Spinal cord (tissue), 9 donors: ENCODE measurements at regions not wholly inside any gene's neighbourhood (a gene's known extent, or its start where the extent isn't known, plus 50 kb on each side); places are given as distances from the start of the nearest gene placed in this dataset.
A peak's percentile ranks its signal among the peaks of the same experiment; 100 is the strongest.

Experiments
- DNase-seq, 6 donors: peaks; one replicate each; pipeline versions ENCODE4 v3.0.0 to v3.0.0-alpha.2; 2013 to 2015; ENCODE audit warnings: low spot score in 6 of 6, low read depth in 4 of 6
- H3K27ac ChIP-seq: one replicate; pipeline ENCODE4 v1.5.1; 2013; ENCODE audit warnings: low read depth, low read length, control low read depth
- H3K27me3 ChIP-seq: one replicate; pipeline ENCODE4 v1.6.1; 2013; ENCODE audit warnings: low read length; ENCODE audit not compliant: control insufficient read depth, insufficient read depth
- H3K36me3 ChIP-seq: one replicate; pipeline ENCODE4 v1.6.1; 2013; ENCODE audit warnings: low read length; ENCODE audit not compliant: control insufficient read depth, insufficient read depth
- H3K4me1 ChIP-seq: one replicate; pipeline ENCODE4 v1.6.1; 2013; ENCODE audit warnings: low read length; ENCODE audit not compliant: control insufficient read depth, insufficient read depth
- H3K4me3 ChIP-seq: one replicate; pipeline ENCODE4 v1.5.1; 2013; ENCODE audit warnings: low read depth, low read length, control low read depth
- H3K9me3 ChIP-seq: one replicate; pipeline ENCODE4 v1.6.1; 2013; ENCODE audit warnings: low read length; ENCODE audit not compliant: control insufficient read depth, insufficient read depth
- WGBS: methylation state at CpG from one replicate; pipeline ENCODE4 v1.1.5; 2013; ENCODE audit warnings: missing lambda C conversion rate; ENCODE audit not compliant: insufficient coverage; 5-methylcytosine and 5-hydroxymethylcytosine counted together
- donor health status: healthy.

DNA sequence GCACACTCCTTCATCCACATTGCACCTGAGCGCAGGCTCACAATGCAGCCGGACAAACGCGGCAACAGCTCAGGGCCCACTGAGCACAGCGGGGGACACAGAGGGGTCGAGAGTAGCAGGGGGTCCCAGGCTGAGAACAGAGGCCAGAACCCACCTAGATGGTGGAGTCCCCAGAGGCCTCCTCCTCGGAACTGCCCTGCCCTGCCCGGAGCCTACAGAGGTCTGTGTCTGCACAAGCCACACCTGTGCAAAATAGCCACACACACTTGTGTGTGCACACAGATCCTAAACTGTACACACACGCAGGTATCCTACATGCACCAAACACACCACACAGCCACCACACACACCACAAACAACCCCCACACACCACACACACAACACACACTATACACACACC, 72.8 kb downstream of the TMEM18 start:
- Histone ChIP-seq H3K9me3 (no peaks in the 10 kb centered on the region), H3K27ac (no peak overlapping the region), H3K36me3 (no peaks in the 10 kb centered on the region), H3K4me3 (no peak overlapping the region), H3K27me3 (no peaks in the 10 kb centered on the region), H3K4me1 (peaks cover 5% of the 10 kb centered on the region)
- WGBS = 78% methylated on average over 9 of the region's 9 CpGs
- no peak for DNase-seq

DNA sequence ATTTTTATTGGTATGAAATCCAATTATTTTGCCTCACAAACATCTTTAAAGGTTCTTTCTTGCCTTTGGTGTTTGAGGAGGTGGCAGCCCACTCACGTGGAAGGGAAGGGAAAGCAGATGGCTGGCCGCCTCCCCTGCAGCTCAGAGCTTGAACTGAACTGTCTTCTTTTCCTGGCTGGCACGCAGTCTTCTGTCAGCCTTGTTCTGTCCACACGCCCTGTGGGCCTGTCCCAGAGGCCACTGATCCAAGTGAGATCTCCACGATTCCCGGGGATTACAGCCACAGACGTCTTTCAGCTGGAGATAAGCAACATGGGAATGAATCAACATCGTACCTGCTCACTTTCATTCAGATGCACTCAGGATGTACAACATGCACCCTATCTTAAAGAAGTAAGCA, 73.3 kb downstream of the TMEM18 start:
- DNase-seq = no peak

DNA sequence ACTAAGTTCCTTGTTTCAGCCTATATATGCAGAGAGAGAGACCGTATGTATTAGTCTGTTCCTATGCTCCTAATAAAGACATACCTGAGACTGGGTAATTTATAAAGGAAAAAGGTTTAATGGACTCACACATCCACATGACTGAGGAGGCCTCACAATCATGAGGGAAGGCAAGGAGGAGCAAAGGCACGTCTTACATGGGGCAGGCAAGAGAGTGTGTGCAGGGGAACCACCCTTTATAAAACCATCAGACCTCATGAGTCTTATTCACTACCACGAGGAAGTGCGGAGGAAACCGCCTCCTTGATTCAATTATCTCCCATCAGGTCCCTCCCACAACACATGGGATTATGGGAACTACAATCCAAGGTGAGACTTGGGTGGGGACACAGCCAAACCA, 73.8 kb downstream of the TMEM18 start:
- no peak overlapping the region for H3K27ac ChIP-seq
- H3K4me3 ChIP-seq = no peak overlapping the region
- no CpG with 5 or more reads among the region's 5 CpGs for WGBS

More for the DNA sequence above, 73.3 kb downstream of the TMEM18 start:
- no peak overlapping the region for H3K4me3 ChIP-seq
- no peak overlapping the region for H3K27ac ChIP-seq
- H3K36me3 ChIP-seq = no peaks in the 10 kb centered on the region
- H3K4me1 ChIP-seq = peaks cover 5% of the 10 kb centered on the region
- 73% methylated on average over 7 of the region's 8 CpGs for WGBS
- H3K27me3 ChIP-seq = no peaks in the 10 kb centered on the region
- H3K9me3 ChIP-seq = no peaks in the 10 kb centered on the region

DNA sequence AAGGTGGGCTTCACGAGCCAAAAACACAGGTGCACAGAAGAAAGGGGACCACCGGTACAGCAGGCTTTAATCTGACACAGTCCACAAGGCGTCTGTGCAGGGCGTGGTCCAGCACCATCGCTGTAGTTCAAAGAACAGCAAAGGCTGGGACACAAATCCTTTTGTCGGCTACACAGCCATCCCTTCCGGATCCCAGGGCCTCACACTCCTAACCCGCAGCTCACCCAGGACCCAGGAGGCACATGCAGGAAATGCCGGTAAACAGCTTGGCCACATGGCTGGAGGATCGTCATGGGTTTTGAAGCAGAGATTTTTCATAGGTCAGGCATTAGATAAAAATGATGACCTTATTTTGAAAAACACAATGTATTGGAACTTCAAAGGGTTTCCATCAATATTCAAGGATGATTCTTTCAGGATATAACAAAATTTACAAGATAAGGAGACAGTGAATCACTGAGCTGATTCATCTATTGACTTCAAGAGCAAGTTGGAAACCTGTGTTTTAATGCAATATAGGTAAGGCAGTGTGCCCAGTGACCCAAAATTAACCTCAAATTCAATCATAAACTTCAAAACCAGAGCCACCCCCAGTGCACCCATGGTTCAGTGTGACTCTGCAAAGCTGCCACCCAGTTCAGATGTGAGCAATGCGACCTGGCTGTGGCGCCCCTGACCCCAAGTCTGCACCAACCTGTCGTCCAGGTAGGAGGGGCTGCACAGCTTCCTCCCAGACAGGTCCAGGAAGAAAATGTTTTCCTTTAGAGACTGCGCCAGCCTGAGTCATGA, 74.4 kb downstream of the TMEM18 start:
- DNase-seq = no peak
- H3K4me1 ChIP-seq = peaks cover 9% of the 10 kb centered on the region
- H3K27ac ChIP-seq = no peak overlapping the region
- WGBS = 92% methylated on average over 11 of the region's 14 CpGs
- H3K27me3 ChIP-seq = no peaks in the 10 kb centered on the region
- H3K36me3 ChIP-seq = no peaks in the 10 kb centered on the region
- H3K4me3 ChIP-seq = no peak overlapping the region
- H3K9me3 ChIP-seq = no peaks in the 10 kb centered on the region

More for the DNA sequence above, 73.8 kb downstream of the TMEM18 start:
- peaks cover 9% of the 10 kb centered on the region for H3K4me1 ChIP-seq
- DNase-seq = no peak
- no peaks in the 10 kb centered on the region for H3K27me3 ChIP-seq
- no peaks in the 10 kb centered on the region for H3K9me3 ChIP-seq
- no peaks in the 10 kb centered on the region for H3K36me3 ChIP-seq

DNA sequence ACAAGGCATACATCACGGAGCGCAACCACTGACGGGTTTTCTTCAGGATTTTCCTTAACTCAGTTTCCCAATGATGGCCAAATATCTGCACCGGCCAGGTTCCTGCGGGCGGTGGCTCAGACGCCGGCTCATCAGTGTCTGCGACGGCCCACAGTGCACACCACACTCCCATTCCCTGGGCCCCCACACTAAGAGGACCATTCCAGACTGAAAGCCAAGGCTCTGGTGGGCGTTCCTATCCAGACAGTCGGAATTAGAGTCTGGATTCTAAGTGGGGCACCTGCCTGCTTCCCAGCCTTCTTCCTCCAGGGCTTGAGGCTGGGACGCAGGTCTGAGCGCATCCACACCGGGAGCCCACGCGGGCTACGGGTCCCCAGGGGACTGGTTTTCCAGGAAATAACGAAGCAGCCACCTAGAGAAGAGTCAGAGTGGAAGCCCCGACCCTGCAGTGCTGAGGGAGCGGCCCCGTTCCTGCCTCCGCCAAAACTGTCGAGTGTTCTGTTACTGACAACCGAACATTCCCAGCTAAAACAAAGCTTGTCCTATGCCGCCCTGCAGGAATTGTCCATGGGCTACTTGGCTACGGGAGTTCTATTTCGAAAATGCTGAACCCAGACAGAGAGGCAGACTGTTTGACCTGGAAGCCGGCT, 75.3 kb downstream of the TMEM18 start:
- no peaks in the 10 kb centered on the region for H3K27me3 ChIP-seq
- H3K4me3 ChIP-seq = no peak overlapping the region
- no peak overlapping the region for H3K27ac ChIP-seq
- H3K4me1 ChIP-seq = peaks cover 9% of the 10 kb centered on the region
- no peaks in the 10 kb centered on the region for H3K36me3 ChIP-seq
- WGBS = 89% methylated on average over 29 of the region's 29 CpGs
- DNase-seq = no peak
- no peaks in the 10 kb centered on the region for H3K9me3 ChIP-seq

DNA sequence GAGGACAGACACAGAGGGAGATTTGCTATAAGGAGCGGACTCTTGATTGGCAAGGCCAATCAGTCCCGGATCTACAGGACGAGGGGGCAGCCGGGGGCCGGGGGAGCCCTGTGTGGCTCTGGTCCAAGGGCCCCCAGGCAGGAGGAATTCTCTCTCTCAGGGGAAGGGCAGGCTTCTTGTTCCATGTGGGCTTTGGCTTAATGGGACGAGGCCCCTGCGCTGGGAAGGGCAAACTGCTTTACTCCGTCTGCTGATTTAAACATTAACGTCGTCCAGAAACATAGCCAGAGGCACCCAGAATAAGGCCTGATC, 75.9 kb downstream of the TMEM18 start:
- Histone ChIP-seq H3K4me1 (peaks cover 9% of the 10 kb centered on the region), H3K27me3 (no peaks in the 10 kb centered on the region), H3K36me3 (no peaks in the 10 kb centered on the region), H3K9me3 (no peaks in the 10 kb centered on the region), H3K27ac (no peak overlapping the region), H3K4me3 (no peak overlapping the region)
- 91% methylated on average over 10 of the region's 10 CpGs for WGBS
- DNase-seq = no peak

DNA sequence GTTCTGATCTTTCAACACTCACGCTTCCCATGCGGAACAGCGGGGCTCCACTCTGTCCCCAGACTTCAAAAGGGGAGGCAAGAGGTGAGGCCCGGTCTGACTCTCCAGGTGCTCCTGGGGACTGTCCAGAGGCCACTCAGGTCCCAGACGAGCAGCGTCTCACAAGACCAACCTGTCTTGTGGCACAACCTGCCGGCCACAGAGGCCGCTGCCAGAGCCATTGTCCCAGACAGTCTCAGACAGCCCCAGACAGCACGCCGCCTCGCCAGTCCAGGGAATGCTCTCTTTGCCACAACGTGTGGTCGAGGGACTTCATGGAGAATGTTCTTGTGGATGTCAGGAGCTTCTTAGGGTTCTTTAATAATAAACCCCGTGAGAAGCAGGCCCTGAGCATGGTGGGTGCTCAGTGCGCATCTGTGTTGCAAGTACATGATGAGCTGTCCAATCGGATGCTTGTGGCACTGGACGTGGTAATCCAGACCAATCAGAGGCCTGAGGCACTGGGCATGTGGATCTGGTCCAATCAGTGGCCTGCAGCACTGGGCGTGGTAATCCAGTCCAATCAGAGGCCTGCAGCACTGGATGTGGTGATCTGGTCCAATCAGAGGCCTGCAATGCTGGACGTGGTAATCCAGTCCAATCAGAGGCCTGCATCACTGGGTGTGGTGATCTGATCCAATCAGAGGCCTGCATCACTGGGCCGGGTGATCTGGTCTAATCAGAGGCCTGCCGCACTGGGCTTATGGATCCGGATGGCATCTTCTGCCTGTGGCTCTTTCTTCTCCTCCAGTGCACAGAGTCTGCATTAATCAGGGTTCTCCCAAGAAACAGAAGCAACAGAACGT, 76.4 kb downstream of the TMEM18 start:
- Histone ChIP-seq H3K4me3 (no peak overlapping the region), H3K4me1 (peaks cover 9% of the 10 kb centered on the region), H3K27ac (no peak overlapping the region), H3K36me3 (no peaks in the 10 kb centered on the region), H3K9me3 (no peaks in the 10 kb centered on the region), H3K27me3 (no peaks in the 10 kb centered on the region)
- DNase-seq = no peak
- 90% methylated on average over 22 of the region's 23 CpGs for WGBS

DNA sequence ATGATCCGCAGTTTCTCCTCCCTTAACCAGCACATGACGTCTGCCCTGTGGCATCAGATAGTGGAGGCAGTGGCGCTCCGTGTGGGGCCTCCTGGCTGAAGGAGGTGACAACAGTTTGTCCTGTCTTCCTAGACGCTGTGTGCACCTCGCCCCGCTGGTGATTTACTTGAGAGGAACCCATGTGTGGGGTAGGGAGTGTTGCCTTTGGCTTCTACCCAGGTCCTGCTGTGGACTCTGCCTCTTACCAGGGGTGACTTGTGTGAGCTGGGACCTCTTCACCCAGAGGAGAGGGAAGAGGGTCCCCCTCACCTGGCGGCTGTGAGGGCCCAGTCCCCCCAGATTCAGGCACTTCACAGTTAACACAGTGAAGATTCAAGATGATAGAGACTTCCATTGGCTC, 77.6 kb downstream of the TMEM18 start:
- no peak for DNase-seq
- no peaks in the 10 kb centered on the region for H3K9me3 ChIP-seq
- H3K27me3 ChIP-seq = no peaks in the 10 kb centered on the region
- peaks cover 9% of the 10 kb centered on the region for H3K4me1 ChIP-seq
- H3K27ac ChIP-seq = no peak overlapping the region
- H3K36me3 ChIP-seq = no peaks in the 10 kb centered on the region
- H3K4me3 ChIP-seq = no peak overlapping the region
- 87% methylated on average over 4 of the region's 8 CpGs for WGBS

DNA sequence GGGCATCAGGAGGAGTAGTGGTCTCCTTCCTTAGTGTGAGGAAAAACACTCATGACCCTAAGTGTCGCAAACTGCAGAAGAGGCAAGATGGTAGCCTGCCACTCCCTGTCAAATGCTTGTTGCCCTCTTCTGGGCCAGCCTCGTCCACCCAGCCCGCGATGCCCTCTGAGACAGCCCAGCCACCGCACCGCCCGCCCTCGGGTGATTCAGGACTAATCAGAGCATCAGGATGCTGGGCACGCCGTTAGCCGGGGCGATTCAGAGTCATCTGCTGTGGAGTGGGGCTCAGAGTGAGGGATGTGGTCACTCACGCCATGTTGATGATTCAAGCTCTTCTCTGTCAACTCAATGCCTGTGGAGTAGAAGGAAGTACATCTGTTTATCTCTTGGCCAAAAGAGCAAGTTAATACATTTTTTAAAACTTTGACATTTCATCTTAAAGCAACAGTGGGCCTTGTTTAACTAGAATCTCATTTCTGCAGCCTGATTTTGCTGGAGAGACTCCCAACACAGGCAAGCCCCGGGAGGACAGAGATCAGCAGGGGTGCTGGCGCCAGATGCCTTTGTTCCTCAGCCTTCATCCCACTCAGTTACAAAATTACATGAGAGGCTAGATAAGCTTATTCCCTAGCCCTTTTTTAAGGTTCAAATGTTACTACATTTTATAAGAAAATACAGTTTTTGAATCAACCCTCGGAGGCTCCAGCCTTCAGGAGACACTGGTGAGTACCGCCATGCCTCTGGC, 79.0 kb downstream of the TMEM18 start:
- Histone ChIP-seq H3K27ac (no peak overlapping the region), H3K4me1 (peaks cover 9% of the 10 kb centered on the region), H3K4me3 (no peak overlapping the region), H3K27me3 (no peaks in the 10 kb centered on the region), H3K9me3 (no peaks in the 10 kb centered on the region), H3K36me3 (no peaks in the 10 kb centered on the region)
- 92% methylated on average over 16 of the region's 17 CpGs for WGBS
- peak in 1 of 6 donors; percentile 26 for DNase-seq
